Prostate gland (tissue), 2 donors: ENCODE measurements at regions not wholly inside any gene's neighbourhood (a gene's known extent, or its start where the extent isn't known, plus 50 kb on each side); places are given as distances from the start of the nearest gene placed in this dataset.

Source experiments
- CTCF ChIP-seq, 4 experiments: fragments of 200-600 bp in 2 of 4; fragments of 450-650 bp in 2 of 4; sonication (generic) in 2 of 4; IDR thresholded peaks; 1 replicate in 3 of 4; 2 replicates in 1 of 4; pipeline ENCODE4 v1.5.1; 2016 to 2019; ENCODE audit warnings: antibody characterized with exemption in 4 of 4, mild to moderate bottlenecking in 2 of 4, moderate library complexity in 2 of 4
- POLR2A ChIP-seq: fragments of 450-650 bp; IDR thresholded peaks from one replicate; pipeline ENCODE4 v1.6.1; 2016; ENCODE audit warnings: antibody characterized with exemption, mild to moderate bottlenecking

GRCh38 chr7:49497471-49497870, 276.0 kb upstream of the VWC2 start:
- no peak for TF ChIP-seq CTCF (IDR thresholded peaks at IDR 0.05)
- no peak for TF ChIP-seq POLR2A
